Left cardiac atrium (tissue), 4 donors: ENCODE measurements at regions not wholly inside any gene's neighbourhood (a gene's known extent, or its start where the extent isn't known, plus 50 kb on each side); places are given as distances from the start of the nearest gene placed in this dataset.

Experiments used
- ATAC-seq, 2 donors: fragments of 200-7000 bp; cut with Tn5 transposase; one replicate each; pipeline ENCODE4 v1.9.1; 2020; ENCODE audit warnings: mild to moderate bottlenecking in 2 of 2, moderate library complexity in 2 of 2
- DNase-seq: peaks from one replicate; pipeline ENCODE4 v3.0.0-alpha.2; 2020
- intact Hi-C, 2 donors: fragments of 100-400 bp; cut with DNase I; formaldehyde crosslinking; loops; one replicate each; pipeline versions ENCODE4 v1.14.1 to v1.15.1; 2022 to 2023
- donor health status: DM: no; HTN: yes; CAD: no.
- donor health status: DM: no; HTN: yes; CAD: no; lungs with severe emphysema.
- donor health status: DM: yes; HTN: yes; CAD: no.
- donor health status: Dilated cardiomyopathy.

- ATAC-seq (no peak), DNase-seq (no peak)
- intact Hi-C loops, result no loop called here
Observed at GRCh38 chr10:110409488-110409887, 88.2 kb upstream of the DUSP5 start.

DNA sequence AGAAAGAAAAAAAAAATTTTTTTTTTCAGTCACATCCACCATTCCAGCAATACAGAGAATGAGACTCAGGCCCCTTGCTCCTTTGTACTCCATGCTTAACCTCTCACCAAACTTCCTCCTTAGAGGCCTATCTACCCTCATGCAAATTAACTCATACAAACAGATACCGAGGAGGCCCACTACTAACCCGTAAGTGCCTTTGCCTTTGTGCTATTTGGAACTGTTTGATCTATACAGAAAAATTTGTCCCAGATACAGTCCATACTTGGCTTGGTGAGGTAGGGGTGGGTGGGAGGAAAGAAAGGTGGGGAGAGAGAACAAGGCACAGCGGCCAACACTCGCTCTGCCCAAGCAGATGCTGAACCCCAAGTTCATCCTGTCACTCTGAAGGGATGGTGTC, 87.8 kb upstream of the DUSP5 start:
- intact Hi-C loops, result no loop called here
- no peak for DNase-seq
- no peak for ATAC-seq

DNA sequence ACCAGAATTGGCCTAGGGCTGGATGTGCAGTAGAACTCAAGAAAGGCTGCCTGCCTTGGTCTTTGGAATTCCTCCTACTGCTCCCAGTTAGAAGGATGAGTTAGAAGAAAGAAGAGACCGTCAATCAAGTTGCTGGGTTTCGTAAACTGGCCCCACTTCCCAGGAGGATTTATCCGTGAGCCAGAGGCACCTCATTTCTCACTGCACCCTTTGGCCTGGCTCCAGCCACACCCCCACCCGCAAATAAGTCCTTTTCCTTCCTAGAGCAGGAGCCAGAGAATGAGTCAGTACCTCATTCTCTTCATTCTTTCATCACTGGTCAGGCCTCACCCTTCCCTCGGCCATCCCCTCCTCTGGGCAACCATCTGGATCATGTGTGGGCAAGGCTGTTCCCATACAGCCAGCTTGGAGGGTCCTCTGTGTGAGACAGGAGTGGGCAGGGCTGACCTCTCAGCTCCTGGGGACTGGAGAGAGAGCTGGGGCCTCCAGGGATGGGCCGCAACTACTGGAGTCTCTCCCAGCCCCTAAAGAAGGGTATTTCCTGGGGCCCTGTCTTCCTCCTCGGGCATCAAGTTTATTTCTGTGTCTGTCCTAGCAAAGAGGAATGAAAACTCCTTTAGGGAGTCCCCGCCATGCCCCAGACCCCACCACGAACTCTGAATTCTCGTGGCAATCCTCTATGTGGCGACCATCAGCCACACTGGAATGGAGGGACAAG, 87.2 kb upstream of the DUSP5 start:
- peak; percentile 66 for DNase-seq
- ATAC-seq, result peak; percentile 42 to 93
- intact Hi-C loops, result no loop called here

- peak; percentile 45 for DNase-seq
- ATAC-seq, result peak; percentile 24 to 53
Observed at GRCh38 chr10:110411047-110411410, 86.7 kb upstream of the DUSP5 start.

DNA sequence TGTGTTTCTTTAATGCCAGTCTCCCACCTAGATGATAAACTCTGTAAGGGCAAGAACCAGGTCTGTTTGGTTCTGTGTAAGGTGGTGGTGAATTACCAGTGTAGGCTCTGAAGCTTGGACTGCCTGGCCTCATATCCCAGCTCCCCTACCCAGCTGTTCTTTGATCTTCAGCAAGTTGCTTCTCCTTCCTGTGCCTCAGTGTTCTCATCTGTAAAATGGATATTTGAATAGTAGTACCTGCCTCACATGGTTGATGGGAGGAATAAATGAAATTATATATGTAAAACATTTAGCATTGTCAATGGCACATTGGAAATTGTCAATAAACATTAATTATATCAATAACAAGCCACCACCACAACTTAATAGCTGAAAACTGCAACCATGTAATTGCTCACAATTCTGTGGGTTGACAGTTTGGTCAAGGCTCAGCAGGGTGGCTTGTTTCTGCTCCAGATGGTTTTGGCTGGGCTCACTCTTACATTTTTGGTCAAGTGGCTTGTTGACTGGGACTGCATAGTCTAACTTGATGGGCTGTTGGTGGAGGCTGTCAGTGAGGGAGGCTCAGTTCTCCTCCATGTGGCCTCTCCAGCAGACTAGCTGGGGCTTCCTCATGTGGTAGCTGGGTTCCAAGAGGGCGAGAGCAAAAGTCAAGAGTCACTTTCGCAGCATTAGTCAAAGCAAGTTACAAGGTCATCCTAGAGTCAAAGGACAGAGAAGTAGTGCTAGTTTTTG, 84.5 kb upstream of the DUSP5 start:
- ATAC-seq (no peak), DNase-seq (no peak)
- intact Hi-C loops, result no loop called here

More at GRCh38 chr10:110411047-110411410, 86.7 kb upstream of the DUSP5 start:
- intact Hi-C loops, result no loop called here

GRCh38 chr10:110413903-110414547, 83.7 kb upstream of the DUSP5 start:
- DNase-seq (no peak), ATAC-seq (no peak)
- intact Hi-C loops, result no loop called here

- intact Hi-C loops, result no loop called here
- peak; percentile 31 to 57 for ATAC-seq
- no peak for DNase-seq
Observed at GRCh38 chr10:110414548-110415309, 83.0 kb upstream of the DUSP5 start.

- intact Hi-C loops, result no loop called here
- ATAC-seq, result peak; percentile 25 to 71
- DNase-seq, result no peak
Observed at GRCh38 chr10:110415809-110416208, 81.9 kb upstream of the DUSP5 start.

DNA sequence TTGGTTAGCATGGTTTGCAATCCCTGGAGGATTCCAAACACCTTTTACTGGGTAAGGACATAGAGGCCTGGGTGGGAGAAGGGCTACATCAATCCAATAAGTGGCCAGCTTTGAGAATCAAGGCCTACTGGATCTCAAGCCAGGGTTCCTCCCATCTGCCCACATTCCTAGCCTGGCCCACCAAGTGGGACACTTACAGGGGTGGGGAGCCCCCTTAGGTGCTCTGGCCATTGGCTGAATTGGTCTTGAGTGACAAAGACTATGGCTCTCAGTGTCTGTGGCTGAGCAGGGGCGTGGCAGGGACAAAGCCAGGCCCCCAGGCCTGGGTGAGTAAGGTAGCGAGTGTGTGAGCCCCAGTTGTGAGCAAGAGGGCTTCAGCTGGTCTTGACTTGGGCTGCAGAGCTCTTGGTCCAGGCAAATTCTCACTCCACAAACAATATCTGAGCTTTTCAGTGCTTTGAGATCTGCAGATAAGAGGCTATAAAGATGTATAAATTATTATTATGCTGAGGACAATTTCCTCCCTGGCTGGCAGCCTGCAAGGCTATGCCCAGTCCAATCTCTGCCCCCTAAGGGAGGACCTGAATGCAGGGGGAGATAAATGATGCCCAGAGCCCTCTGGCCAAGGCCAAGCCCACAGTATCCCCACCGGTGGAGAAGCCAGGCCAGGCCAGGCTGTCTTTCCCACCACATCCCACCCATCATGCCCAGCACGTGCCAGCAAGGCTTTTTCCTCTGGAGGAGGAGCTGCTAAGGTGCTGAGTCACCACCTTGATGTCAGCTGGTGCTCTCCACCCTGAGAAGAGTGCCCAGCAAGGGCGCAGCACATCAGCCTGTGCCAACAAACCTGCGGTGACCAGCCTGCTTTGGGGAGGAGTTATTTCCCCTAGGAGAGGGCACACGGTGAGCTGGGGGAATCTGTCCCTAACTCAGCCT, 80.7 kb upstream of the DUSP5 start:
- intact Hi-C loops, result no loop called here
- ATAC-seq (peak in 1 of 2 donors; percentile 17), DNase-seq (no peak)

GRCh38 chr10:110418218-110418617, 79.5 kb upstream of the DUSP5 start:
- intact Hi-C loops, result no loop called here
- no peak for ATAC-seq
- DNase-seq, result no peak

GRCh38 chr10:110419265-110419664, 78.4 kb upstream of the DUSP5 start:
- ATAC-seq, result no peak
- DNase-seq, result no peak
- intact Hi-C loops, result no loop called here

DNA sequence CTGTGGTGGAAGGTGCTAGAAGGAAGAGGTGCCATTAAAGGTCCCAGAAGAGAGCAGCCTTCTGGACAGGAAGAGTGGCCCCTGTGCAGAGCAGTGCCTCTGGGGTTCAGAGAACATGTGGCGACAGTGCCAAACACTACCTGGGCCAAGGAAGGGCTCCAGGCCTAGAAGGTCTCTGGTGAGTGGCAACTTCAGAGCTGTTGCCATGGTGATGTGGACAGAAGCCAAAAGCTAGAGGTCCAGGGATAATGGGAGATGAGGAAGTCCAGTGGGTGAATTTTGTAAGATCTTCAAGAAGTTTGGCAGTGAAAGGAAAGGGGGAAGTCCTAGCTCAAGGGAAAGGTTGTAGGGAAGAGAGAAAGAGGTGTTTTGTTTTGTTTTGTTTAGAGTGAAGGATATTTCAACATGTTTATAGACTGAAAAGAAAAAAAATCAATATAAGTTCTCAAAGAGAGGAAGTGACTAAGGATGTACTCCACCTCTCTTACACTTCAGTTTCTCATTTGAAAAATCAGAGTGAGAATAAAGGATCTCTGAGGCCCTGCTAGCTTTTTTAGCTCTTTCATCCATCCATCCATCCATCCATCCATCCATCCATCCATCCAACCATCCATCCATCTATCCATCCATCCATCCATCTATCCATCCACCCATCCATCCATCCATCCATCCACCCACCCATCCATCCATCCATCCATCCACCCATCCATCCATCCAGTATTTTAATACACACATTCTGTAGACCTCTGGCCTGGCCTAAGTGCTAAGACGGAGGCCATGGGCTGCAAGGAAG, 77.1 kb upstream of the DUSP5 start:
- ATAC-seq (no peak), DNase-seq (peak; percentile 54)
- intact Hi-C loops, result no loop called here

DNA sequence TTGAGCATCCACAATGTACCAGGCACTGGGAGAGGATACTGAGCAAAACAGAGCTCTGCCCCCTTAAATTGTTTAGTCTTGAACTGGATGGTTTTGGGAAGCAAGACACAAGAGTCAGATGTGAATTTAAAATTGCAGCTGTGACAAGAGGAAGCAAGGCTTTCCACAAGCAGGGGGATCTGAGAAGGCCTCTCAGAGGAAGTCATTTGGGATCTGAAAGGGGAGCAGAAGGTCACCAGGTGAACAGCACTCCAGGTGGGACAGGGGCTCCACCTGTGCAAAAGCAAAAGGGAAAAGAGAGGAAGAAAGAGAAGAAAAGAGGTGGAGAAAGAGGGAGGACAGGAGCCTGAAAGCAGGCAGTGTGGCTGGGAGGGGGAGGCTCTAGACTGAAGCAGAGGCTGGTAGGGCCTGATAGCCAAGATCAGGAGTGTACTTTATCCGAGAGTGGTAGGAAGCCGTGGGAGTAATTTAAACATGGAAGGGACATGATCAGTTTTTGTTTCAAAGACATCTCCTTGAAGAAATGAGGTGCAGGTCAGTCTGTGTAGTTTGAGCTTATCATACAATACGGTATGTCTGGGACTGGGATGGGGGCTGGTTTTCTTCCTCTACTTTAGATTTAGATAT, 76.1 kb upstream of the DUSP5 start:
- DNase-seq (no peak), ATAC-seq (no peak)
- intact Hi-C loops, result no loop called here

- intact Hi-C loops, result no loop called here
- DNase-seq (no peak), ATAC-seq (no peak)
Observed at GRCh38 chr10:110422548-110422947, 75.2 kb upstream of the DUSP5 start.

GRCh38 chr10:110423650-110424049, 74.1 kb upstream of the DUSP5 start:
- peak in 1 of 2 donors; percentile 19 for ATAC-seq
- DNase-seq, result no peak
- intact Hi-C loops, result no loop called here

GRCh38 chr10:110425684-110426293, 71.9 kb upstream of the DUSP5 start:
- ATAC-seq (peak in 1 of 2 donors; percentile 18), DNase-seq (no peak)
- intact Hi-C loops, result no loop called here
